GM12878 (cell line): ENCODE measurements at regions not wholly inside any gene's neighbourhood (a gene's known extent, or its start where the extent isn't known, plus 50 kb on each side); places are given as distances from the start of the nearest gene placed in this dataset.

Experiments
- ATAC-seq: fragments of 200-7000 bp; cut with Tn5 transposase; 3 replicates; pipeline ENCODE4 v1.9.1; 2020; ENCODE audit warnings: mild to moderate bottlenecking, moderate library complexity
- BruUV-seq: library from RNA; stranded (reverse); fragments of 400-500 nt; replicated peaks from 2 replicates; lab custom pipeline; 2021; lab: Mats Ljungman, UMichigan
- CTCF ChIA-PET: fragments of 300-600 bp; sonication (Branson Sonifier 250); formaldehyde crosslinking; extraction: SDS; loops from one replicate; lab custom pipeline; 2021; ENCODE audit warnings: inconsistent platforms; lab: Yijun Ruan, JAX
- POLR2A ChIA-PET: fragments of 350-600 bp; formaldehyde crosslinking; extraction: SDS; loops from one replicate; lab custom pipeline; 2021; ENCODE audit warnings: inconsistent platforms; lab: Charles Lee
- RAD21 ChIA-PET: fragments of 300-600 bp; sonication (Branson Sonifier 250); formaldehyde crosslinking; loops from one replicate; lab custom pipeline; 2023; ENCODE audit warnings: antibody characterized with exemption; ENCODE audit not compliant: unreplicated experiment; lab: Charles Lee
- SMC1A ChIA-PET: fragments of 300-600 bp; sonication (Branson Sonifier 250); formaldehyde crosslinking; loops from one replicate; lab custom pipeline; 2023; ENCODE audit not compliant: unreplicated experiment, uncharacterized antibody; lab: Charles Lee
- DNase-seq: peaks from one replicate; pipeline ENCODE4 v3.0.0-alpha.2; 2011; ENCODE audit warnings: low read depth, low spot score
- FAIRE-seq: peaks from 3 replicates; lab custom pipeline; 2011; peaks lifted over from hg19 to GRCh38; lab: Jason Lieb, UNC
- H2AFZ ChIP-seq: 2 replicates; pipeline ENCODE4 v1.6.0; 2011; ENCODE audit warnings: low read depth, low read length, control low read depth; ENCODE audit not compliant: control insufficient read depth
- H3K27ac ChIP-seq: 2 replicates; pipeline ENCODE4 v1.5.1; 2011; ENCODE audit warnings: control low read depth; ENCODE audit not compliant: control insufficient read depth, insufficient read depth
- H3K27me3 ChIP-seq, 2 experiments: replicated peaks in 1 of 2; 2 replicates each; pipeline versions ENCODE4 v1.6.0 to v1.6.1; 2011; ENCODE audit warnings: low read length in 1 of 2; ENCODE audit not compliant: control insufficient read depth in 2 of 2, insufficient read depth in 2 of 2
- H3K36me3 ChIP-seq, 2 experiments: 2 replicates each; pipeline ENCODE4 v1.5.1; 2011; ENCODE audit warnings: low read length in 1 of 2; ENCODE audit not compliant: control insufficient read depth in 2 of 2, insufficient read depth in 2 of 2
- H3K4me1 ChIP-seq: 2 replicates; pipeline ENCODE4 v1.6.1; 2011; ENCODE audit warnings: mild to moderate bottlenecking, low read length, moderate library complexity, mixed read lengths; ENCODE audit not compliant: control insufficient read depth, insufficient read depth
- H3K4me2 ChIP-seq: 2 replicates; pipeline ENCODE4 v1.6.0; 2011; ENCODE audit warnings: control low read depth; ENCODE audit not compliant: control insufficient read depth, insufficient read depth
- H3K4me3 ChIP-seq: fragments of 200-600 bp; sonication (generic); 2 replicates; pipeline ENCODE4 v1.5.1; 2016
- H3K79me2 ChIP-seq: 2 replicates; pipeline ENCODE4 v1.6.0; 2011; ENCODE audit warnings: low read length; ENCODE audit not compliant: control insufficient read depth, insufficient read depth
- H3K9ac ChIP-seq: 2 replicates; pipeline ENCODE4 v1.8.0; 2011; ENCODE audit warnings: low read length, control low read depth, mixed read lengths; ENCODE audit not compliant: control insufficient read depth, insufficient read depth
- H3K9me3 ChIP-seq: replicated peaks from 3 replicates; pipeline ENCODE4 v1.5.1; 2011; ENCODE audit warnings: mild to moderate bottlenecking, low read length; ENCODE audit not compliant: control insufficient read depth, insufficient read depth
- H4K20me1 ChIP-seq: 2 replicates; pipeline ENCODE4 v1.6.0; 2011; ENCODE audit not compliant: control insufficient read depth, insufficient read depth
- CHD1 ChIP-seq: IDR thresholded peaks from 2 replicates; pipeline ENCODE4 v1.6.1; 2012; ENCODE audit warnings: low read depth, low read length, improper control_type of control experiment
- FOXK2 ChIP-seq: fragments of 450-650 bp; IDR thresholded peaks from 2 replicates; pipeline ENCODE4 v1.6.1; 2017; ENCODE audit warnings: mild to moderate bottlenecking, moderate library complexity
- HCFC1 ChIP-seq: fragments of 150-350 bp; IDR thresholded peaks from 2 replicates; pipeline ENCODE4 v1.6.1; 2014; ENCODE audit warnings: low read length
- IRF4 ChIP-seq: IDR thresholded peaks from 2 replicates; pipeline ENCODE4 v1.6.1; 2011; ENCODE audit warnings: low read depth, low read length
- IRF5 ChIP-seq: fragments of 450-650 bp; IDR thresholded peaks from 2 replicates; pipeline ENCODE4 v1.6.1; 2017; ENCODE audit warnings: borderline replicate concordance
- KDM1A ChIP-seq: fragments of 200-600 bp; sonication (generic); IDR thresholded peaks from 2 replicates; pipeline ENCODE4 v1.6.1; 2016; ENCODE audit warnings: borderline replicate concordance
- RB1 ChIP-seq: fragments of 450-650 bp; formaldehyde crosslinking; IDR thresholded peaks from 2 replicates; pipeline ENCODE4 v1.6.1; 2017; ENCODE audit warnings: mild to moderate bottlenecking, borderline replicate concordance
- SMC3 ChIP-seq: IDR thresholded peaks from 2 replicates; pipeline ENCODE4 v1.6.1; 2011; ENCODE audit warnings: low read length, improper control_type of control experiment, borderline replicate concordance
- SP1 ChIP-seq: IDR thresholded peaks from one replicate; pipeline ENCODE4 v1.6.1; 2011; ENCODE audit warnings: low read depth, low read length
- SREBF2 ChIP-seq: IDR thresholded peaks from 2 replicates; pipeline ENCODE4 v1.6.1; 2012; ENCODE audit warnings: mild to moderate bottlenecking, low read length
- TCF3 ChIP-seq: IDR thresholded peaks from 2 replicates; pipeline ENCODE4 v1.6.1; 2012; ENCODE audit warnings: low read depth, mild to moderate bottlenecking, low read length, borderline replicate concordance; ENCODE audit not compliant: insufficient read depth
- ZNF217 ChIP-seq: fragments of 450-650 bp; IDR thresholded peaks from 2 replicates; pipeline ENCODE4 v1.6.1; 2017; ENCODE audit warnings: antibody characterized with exemption, mild to moderate bottlenecking
- WGBS: methylation state at CpG from one replicate; pipeline ENCODE4 v1.1.6; 2016; ENCODE audit warnings: low lambda C conversion rate; ENCODE audit not compliant: insufficient replicate concordance, insufficient coverage; ENCODE audit errors: missing lambda C conversion rate; 5-methylcytosine and 5-hydroxymethylcytosine counted together
- in situ Hi-C: fragments of 300-500 bp; cut with MboI; formaldehyde crosslinking; loops from 9 replicates; pipeline ENCODE4 v1.14.3; 2018; ENCODE audit warnings: mixed read lengths
- intact Hi-C: fragments of 100-400 bp; cut with micrococcal nuclease; formaldehyde crosslinking; loops from one replicate; pipeline ENCODE4 v1.14.2; 2022; ENCODE audit not compliant: unreplicated experiment
- TF ChIP-seq, protein P1 (sequence below): IDR thresholded peaks from 2 replicates; pipeline ENCODE4 v1.6.1; 2012; ENCODE audit warnings: low read depth, low read length, improper control_type of control experiment
- TF ChIP-seq, protein P2 (sequence below), 3 experiments: IDR thresholded peaks in 2 of 3; conservative IDR thresholded peaks in 1 of 3; 2 replicates each; pipeline ENCODE4 v1.5.1; 2011; ENCODE audit warnings: low read depth in 3 of 3, low read length in 3 of 3, mild to moderate bottlenecking in 3 of 3, control low read depth in 2 of 3, moderate library complexity in 2 of 3, inconsistent platforms in 1 of 3, mixed read lengths in 1 of 3; ENCODE audit not compliant: control insufficient read depth in 2 of 3, insufficient read depth in 1 of 3; ENCODE audit errors: extremely low read depth in 1 of 3
- TF ChIP-seq, protein P3 (sequence below): IDR thresholded peaks from 2 replicates; pipeline ENCODE4 v1.6.1; 2012; ENCODE audit warnings: low read depth, low read length, improper control_type of control experiment

GRCh38 chr11:70507466-70508230, 109.3 kb downstream of the CTTN start:
- peaks cover 2% of the 10 kb centered on the region; the same call in 2 of the 3 replicates for H3K9me3 ChIP-seq
- DNase-seq (no peak), ATAC-seq (no peak), FAIRE-seq (no peak)
- intact Hi-C loops (no loop called here), in situ Hi-C loops (no loop called here)
- H3K36me3 ChIP-seq: no peaks in the 10 kb centered on the region
- BruUV-seq: no TSS peak
- ChIA-PET CTCF (no interaction called here), POLR2A (no interaction called here), RAD21 (no interaction called here), SMC1A (no interaction called here)
- H3K27ac ChIP-seq: no peak overlapping the region
- no peaks in the 10 kb centered on the region for H3K4me1 ChIP-seq
- H4K20me1 ChIP-seq: no peaks in the 10 kb centered on the region
- H3K4me3 ChIP-seq: no peak overlapping the region
- H3K9ac ChIP-seq: no peak overlapping the region
- H3K4me2 ChIP-seq: no peak overlapping the region
- WGBS: 28% methylated on average over 20 of the region's 20 CpGs
- no peaks in the 10 kb centered on the region for H3K79me2 ChIP-seq
- H3K27me3 ChIP-seq: no peaks in the 10 kb centered on the region; a peak in 2 of 4 replicates
- TF ChIP-seq HCFC1 (no peak), SMC3 (no peak), IRF4 (no peak), RB1 (no peak), IRF5 (no peak), CHD1 (no peak)
- H2AFZ ChIP-seq: no peak overlapping the region

DNA sequence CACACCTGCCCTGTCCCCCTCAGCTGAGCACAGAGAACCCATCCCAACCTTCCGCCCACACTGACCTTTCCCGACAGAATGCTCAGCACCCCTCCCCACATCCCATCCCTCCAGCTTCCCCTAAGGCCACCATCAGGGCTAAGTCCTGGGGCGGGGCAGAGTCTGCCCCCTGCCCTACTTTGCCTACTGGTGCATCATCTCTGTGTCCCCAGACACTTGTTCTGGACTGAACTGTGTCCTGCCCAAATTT, 109.8 kb downstream of the CTTN start:
- no peak overlapping the region for H3K4me3 ChIP-seq
- H4K20me1 ChIP-seq: no peaks in the 10 kb centered on the region
- ATAC-seq: no peak
- POLR2A ChIA-PET: no interaction called here
- 36% methylated on average over 3 of the region's 3 CpGs for WGBS
- H3K9me3 ChIP-seq: peaks cover 2% of the 10 kb centered on the region; the same call in 2 of the 3 replicates
- SMC1A ChIA-PET: no interaction called here
- no peaks in the 10 kb centered on the region; a peak in 2 of 4 replicates for H3K27me3 ChIP-seq
- H3K79me2 ChIP-seq: no peaks in the 10 kb centered on the region
- CTCF ChIA-PET: no interaction called here
- no TSS peak for BruUV-seq
- in situ Hi-C loops: no loop called here
- H3K4me1 ChIP-seq: no peaks in the 10 kb centered on the region
- H3K27ac ChIP-seq: no peak overlapping the region
- no peak for FAIRE-seq
- H3K9ac ChIP-seq: no peak overlapping the region
- no peak overlapping the region for H3K4me2 ChIP-seq
- H2AFZ ChIP-seq: no peak overlapping the region
- no peaks in the 10 kb centered on the region for H3K36me3 ChIP-seq
- intact Hi-C loops: no loop called here
- RAD21 ChIA-PET: no interaction called here
- no peak for DNase-seq
- no peak for TF ChIP-seq SREBF2
- no peak for TF ChIP-seq SP1
- no peak for TF ChIP-seq ZNF217
- TF ChIP-seq, protein P1, sequence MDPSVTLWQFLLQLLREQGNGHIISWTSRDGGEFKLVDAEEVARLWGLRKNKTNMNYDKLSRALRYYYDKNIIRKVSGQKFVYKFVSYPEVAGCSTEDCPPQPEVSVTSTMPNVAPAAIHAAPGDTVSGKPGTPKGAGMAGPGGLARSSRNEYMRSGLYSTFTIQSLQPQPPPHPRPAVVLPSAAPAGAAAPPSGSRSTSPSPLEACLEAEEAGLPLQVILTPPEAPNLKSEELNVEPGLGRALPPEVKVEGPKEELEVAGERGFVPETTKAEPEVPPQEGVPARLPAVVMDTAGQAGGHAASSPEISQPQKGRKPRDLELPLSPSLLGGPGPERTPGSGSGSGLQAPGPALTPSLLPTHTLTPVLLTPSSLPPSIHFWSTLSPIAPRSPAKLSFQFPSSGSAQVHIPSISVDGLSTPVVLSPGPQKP: no peak
- no peak for TF ChIP-seq FOXK2
- TF ChIP-seq, protein P2, sequence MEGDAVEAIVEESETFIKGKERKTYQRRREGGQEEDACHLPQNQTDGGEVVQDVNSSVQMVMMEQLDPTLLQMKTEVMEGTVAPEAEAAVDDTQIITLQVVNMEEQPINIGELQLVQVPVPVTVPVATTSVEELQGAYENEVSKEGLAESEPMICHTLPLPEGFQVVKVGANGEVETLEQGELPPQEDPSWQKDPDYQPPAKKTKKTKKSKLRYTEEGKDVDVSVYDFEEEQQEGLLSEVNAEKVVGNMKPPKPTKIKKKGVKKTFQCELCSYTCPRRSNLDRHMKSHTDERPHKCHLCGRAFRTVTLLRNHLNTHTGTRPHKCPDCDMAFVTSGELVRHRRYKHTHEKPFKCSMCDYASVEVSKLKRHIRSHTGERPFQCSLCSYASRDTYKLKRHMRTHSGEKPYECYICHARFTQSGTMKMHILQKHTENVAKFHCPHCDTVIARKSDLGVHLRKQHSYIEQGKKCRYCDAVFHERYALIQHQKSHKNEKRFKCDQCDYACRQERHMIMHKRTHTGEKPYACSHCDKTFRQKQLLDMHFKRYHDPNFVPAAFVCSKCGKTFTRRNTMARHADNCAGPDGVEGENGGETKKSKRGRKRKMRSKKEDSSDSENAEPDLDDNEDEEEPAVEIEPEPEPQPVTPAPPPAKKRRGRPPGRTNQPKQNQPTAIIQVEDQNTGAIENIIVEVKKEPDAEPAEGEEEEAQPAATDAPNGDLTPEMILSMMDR (IDR thresholded peaks at IDR 0.05 in 2 of 3, conservative IDR thresholded peaks at IDR 0.05 in 1 of 3; ENCODE audit: control insufficient read depth in 2 of 3, extremely low read depth in 1 of 3, insufficient read depth in 1 of 3, low read depth in 3 of 3, low read length in 3 of 3): no peak
- TF ChIP-seq KDM1A: no peak
- TF ChIP-seq, protein P3, sequence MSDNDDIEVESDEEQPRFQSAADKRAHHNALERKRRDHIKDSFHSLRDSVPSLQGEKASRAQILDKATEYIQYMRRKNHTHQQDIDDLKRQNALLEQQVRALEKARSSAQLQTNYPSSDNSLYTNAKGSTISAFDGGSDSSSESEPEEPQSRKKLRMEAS: no peak
- no peak for TF ChIP-seq TCF3
